ENCODE measurements at regions not wholly inside any gene's neighbourhood (a gene's known extent, or its start where the extent isn't known, plus 50 kb on each side); places are given as distances from the start of the nearest gene placed in this dataset.

DNA sequence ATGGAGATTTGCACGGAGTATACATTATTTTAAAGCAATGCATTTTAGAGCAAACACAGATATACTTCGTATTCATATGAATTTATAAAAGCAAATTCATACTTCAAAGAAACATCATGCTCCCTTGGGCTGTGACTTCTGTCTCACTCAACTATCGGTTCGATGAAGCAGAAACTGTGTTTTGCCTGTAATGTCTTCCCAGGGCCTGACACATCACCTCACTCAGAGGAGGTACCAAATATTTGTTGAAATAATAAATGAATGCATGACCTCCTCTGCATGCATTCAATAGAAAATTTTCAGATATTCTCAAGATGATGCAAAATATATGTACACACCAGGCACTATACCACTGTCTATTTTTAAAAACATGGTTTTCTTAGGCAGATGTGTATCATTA, 432.7 kb downstream of the EFNB2 start:
- Histone ChIP-seq H3F3A (ENCODE audit: insufficient read depth, low read length) (no peaks in the 10 kb centered on the region), H3K27ac (ENCODE audit: low read depth, low read length, poor library complexity, severe bottlenecking) (no peak overlapping the region), H3K4me1 (ENCODE audit: insufficient read depth, low read length, severe bottlenecking) (no peaks in the 10 kb centered on the region), H4K20me1 (ENCODE audit: insufficient read depth, low read length) (no peaks in the 10 kb centered on the region), H3K9me3 (ENCODE audit: low read length) (no peaks in the 10 kb centered on the region), H3K9ac (ENCODE audit: low read length) (no peak overlapping the region), H3K9me2 (ENCODE audit: low read depth, low read length) (no peaks in the 10 kb centered on the region), H3K4me3 (ENCODE audit: low read depth, low read length, poor library complexity, severe bottlenecking) (no peak overlapping the region), H3K4me2 (ENCODE audit: low read length) (no peak overlapping the region), H3K27me3 (ENCODE audit: insufficient read depth, low read length) (no peaks in the 10 kb centered on the region), H3K36me3 (ENCODE audit: insufficient read depth, low read length) (no peaks in the 10 kb centered on the region), H2AFZ (ENCODE audit: low read length) (no peak overlapping the region), H3K79me2 (ENCODE audit: insufficient read depth, low read length) (no peaks in the 10 kb centered on the region)
- no peak for TF ChIP-seq EZH2 (IDR thresholded peaks at IDR 0.05; ENCODE audit: borderline replicate concordance, low read length)
- TF ChIP-seq, protein P1, sequence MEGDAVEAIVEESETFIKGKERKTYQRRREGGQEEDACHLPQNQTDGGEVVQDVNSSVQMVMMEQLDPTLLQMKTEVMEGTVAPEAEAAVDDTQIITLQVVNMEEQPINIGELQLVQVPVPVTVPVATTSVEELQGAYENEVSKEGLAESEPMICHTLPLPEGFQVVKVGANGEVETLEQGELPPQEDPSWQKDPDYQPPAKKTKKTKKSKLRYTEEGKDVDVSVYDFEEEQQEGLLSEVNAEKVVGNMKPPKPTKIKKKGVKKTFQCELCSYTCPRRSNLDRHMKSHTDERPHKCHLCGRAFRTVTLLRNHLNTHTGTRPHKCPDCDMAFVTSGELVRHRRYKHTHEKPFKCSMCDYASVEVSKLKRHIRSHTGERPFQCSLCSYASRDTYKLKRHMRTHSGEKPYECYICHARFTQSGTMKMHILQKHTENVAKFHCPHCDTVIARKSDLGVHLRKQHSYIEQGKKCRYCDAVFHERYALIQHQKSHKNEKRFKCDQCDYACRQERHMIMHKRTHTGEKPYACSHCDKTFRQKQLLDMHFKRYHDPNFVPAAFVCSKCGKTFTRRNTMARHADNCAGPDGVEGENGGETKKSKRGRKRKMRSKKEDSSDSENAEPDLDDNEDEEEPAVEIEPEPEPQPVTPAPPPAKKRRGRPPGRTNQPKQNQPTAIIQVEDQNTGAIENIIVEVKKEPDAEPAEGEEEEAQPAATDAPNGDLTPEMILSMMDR (IDR thresholded peaks at IDR 0.05; ENCODE audit: low read length): no peak

- H3K79me2 ChIP-seq (ENCODE audit: insufficient read depth, low read length): no peaks in the 10 kb centered on the region
- H3K9me2 ChIP-seq (ENCODE audit: low read depth, low read length): no peaks in the 10 kb centered on the region
- H3K4me1 ChIP-seq (ENCODE audit: insufficient read depth, low read length, severe bottlenecking): no peaks in the 10 kb centered on the region
- H3F3A ChIP-seq (ENCODE audit: insufficient read depth, low read length): no peaks in the 10 kb centered on the region
- no peaks in the 10 kb centered on the region for H3K9me3 ChIP-seq (ENCODE audit: low read length)
- H3K27ac ChIP-seq (ENCODE audit: low read depth, low read length, poor library complexity, severe bottlenecking): no peak overlapping the region
- no peaks in the 10 kb centered on the region for H3K27me3 ChIP-seq (ENCODE audit: insufficient read depth, low read length)
- no peak overlapping the region for H2AFZ ChIP-seq (ENCODE audit: low read length)
- H3K36me3 ChIP-seq (ENCODE audit: insufficient read depth, low read length): no peaks in the 10 kb centered on the region
- no peak overlapping the region for H3K4me2 ChIP-seq (ENCODE audit: low read length)
- no peaks in the 10 kb centered on the region for H4K20me1 ChIP-seq (ENCODE audit: insufficient read depth, low read length)
- H3K9ac ChIP-seq (ENCODE audit: low read length): no peak overlapping the region
- no peak for TF ChIP-seq EZH2 (IDR thresholded peaks at IDR 0.05; ENCODE audit: borderline replicate concordance, low read length)
- TF ChIP-seq, protein P1 (IDR thresholded peaks at IDR 0.05; ENCODE audit: low read length): no peak
- H3K4me3 ChIP-seq (ENCODE audit: low read depth, low read length, poor library complexity, severe bottlenecking): no peak overlapping the region
These were observed 434.3 kb downstream of the EFNB2 start for GRCh38 chr13:106101201-106101600.

GRCh38 chr13:106100171-106100919, 435.1 kb downstream of the EFNB2 start:
- TF ChIP-seq, protein P1 (IDR thresholded peaks at IDR 0.05; ENCODE audit: low read length): no peak
- no peak for TF ChIP-seq EZH2 (IDR thresholded peaks at IDR 0.05; ENCODE audit: borderline replicate concordance, low read length)
- Histone ChIP-seq H3K36me3 (ENCODE audit: insufficient read depth, low read length) (no peaks in the 10 kb centered on the region), H2AFZ (ENCODE audit: low read length) (no peak overlapping the region), H3K27me3 (ENCODE audit: insufficient read depth, low read length) (no peaks in the 10 kb centered on the region), H4K20me1 (ENCODE audit: insufficient read depth, low read length) (no peaks in the 10 kb centered on the region), H3K4me3 (ENCODE audit: low read depth, low read length, poor library complexity, severe bottlenecking) (no peak overlapping the region), H3F3A (ENCODE audit: insufficient read depth, low read length) (no peaks in the 10 kb centered on the region), H3K9ac (ENCODE audit: low read length) (no peak overlapping the region), H3K79me2 (ENCODE audit: insufficient read depth, low read length) (no peaks in the 10 kb centered on the region), H3K27ac (ENCODE audit: low read depth, low read length, poor library complexity, severe bottlenecking) (no peak overlapping the region), H3K4me2 (ENCODE audit: low read length) (no peak overlapping the region), H3K4me1 (ENCODE audit: insufficient read depth, low read length, severe bottlenecking) (no peaks in the 10 kb centered on the region), H3K9me3 (ENCODE audit: low read length) (no peaks in the 10 kb centered on the region), H3K9me2 (ENCODE audit: low read depth, low read length) (no peaks in the 10 kb centered on the region)
